Stimulated activated CD8-positive, alpha-beta memory T cell treated with anti-CD3 and anti-CD28 coated beads, Interleukin-4, amount 100 ng/mL, for 1 hour (primary cell): ENCODE measurements at regions not wholly inside any gene's neighbourhood (a gene's known extent, or its start where the extent isn't known, plus 50 kb on each side); places are given as distances from the start of the nearest gene placed in this dataset.

ENCODE experiments used
- DNase-seq, 2 donors: peaks; one replicate each; pipeline ENCODE4 v3.0.0-alpha.2; 2020; ENCODE audit warnings: low read depth in 2 of 2, low spot score in 1 of 2

- no peak for DNase-seq
Measured at GRCh38 chr14:87334997-87335685, 657.8 kb downstream of the GALC start.

DNA sequence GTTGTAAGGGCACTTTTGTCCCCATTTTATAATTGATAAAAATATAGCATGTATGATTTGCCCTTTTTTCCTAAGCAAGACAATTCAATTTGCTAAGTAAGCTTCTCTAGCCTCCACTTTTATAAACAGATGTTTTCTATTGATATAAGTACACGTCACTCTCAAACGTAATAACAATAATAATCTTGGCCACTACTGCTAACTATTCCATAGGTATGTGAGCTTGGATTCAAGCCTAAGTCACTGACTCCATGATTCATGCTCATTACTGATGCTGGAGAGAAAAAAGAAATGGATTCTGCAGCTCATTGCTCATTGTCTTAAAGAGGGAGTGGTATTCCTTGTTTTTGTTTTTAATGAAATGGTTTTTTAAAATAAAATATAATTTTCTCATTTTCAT lies 661.0 kb downstream of the GALC start:
- no peak for DNase-seq

DNA sequence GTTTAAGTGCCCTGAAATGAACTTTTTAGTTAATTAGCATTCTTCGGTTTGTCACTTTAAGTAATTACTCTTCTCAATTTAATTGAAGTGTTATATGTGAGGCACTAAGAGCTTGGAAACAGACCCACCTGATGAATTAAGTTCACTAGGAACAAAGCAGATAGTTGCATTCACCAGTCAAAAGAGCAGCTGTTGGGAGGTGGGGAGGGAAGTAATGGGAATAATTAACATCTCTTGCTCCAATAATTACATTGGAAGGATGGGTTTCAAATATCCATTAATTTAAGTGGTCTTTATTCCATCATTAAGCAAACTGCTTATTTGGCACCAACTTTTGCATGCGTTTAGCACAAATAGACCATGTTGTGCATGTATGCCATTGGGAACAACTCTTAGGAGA lies 667.2 kb downstream of the GALC start:
- no peak for DNase-seq

GRCh38 chr14:87323191-87323590 lies 669.8 kb downstream of the GALC start:
- no peak for DNase-seq

DNA sequence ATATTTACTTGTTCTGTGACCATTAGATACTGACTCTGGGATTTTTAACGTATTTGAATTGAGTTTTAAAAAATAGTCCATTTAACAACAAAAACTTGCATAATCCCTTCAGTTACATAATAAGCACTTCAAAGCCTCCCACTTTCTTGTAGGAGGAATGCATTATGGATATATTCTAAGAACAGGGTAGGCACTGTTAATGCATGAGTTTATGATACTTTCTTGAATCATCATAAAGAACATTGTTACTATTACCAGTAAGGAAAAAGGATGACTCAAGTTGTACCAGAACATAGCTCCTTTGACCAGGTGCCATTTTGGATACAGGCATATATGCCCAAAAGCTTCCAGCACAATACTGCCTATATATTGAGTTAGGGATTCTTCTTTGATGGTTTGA lies 671.4 kb downstream of the GALC start:
- DNase-seq: no peak

DNA sequence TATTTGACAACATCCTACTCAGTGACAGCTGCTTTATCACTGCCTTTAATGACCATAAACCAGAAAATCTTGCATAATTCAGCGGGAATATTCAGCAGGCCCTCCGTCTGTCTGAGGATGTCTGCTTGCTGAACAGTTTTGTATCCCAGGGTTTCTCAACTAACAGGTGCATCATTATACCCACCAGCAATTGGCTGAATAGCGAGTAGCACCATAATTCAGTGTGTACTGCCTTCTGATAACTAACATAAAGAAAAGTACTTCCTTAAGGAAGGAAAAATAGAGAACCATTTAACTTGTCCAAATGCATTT lies 680.1 kb downstream of the GALC start:
- no peak for DNase-seq

DNA sequence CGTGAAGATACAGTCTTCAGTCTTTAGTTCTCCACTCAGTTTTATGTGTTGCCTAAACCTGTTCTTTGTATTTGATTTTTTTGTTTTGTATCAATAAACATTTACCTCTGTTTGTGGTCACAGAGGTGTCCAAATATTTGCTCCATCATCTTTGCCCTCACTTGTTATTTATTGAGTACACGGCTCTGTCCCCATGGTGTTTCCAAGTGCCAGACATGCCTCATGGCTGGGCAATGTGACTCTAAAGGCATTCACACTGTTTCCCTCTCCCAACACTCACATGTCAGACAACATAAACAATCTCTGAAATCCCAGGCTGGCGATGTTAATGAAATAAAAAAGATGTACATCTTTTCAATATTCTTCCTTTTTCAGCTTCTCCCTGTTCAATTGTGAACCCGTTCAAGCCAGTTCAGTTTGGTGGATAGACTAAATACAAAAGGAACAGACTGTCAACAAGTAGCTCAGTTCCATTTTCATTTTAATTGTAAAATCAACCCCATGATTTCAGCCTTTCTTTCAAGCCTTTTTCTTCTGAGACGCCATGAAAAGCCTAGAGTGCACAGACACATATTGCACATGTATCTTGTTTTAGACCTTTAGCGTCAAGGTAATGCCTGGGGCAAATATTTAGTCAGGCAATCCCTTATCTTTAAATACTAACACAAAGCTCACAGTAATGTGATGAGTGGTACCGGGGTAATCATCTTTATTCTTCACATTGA lies 680.7 kb downstream of the GALC start:
- no peak for DNase-seq

- DNase-seq: no peak
Measured at GRCh38 chr14:87309557-87309956, 683.4 kb downstream of the GALC start.

GRCh38 chr14:87306409-87307168 lies 686.4 kb downstream of the GALC start:
- no peak for DNase-seq

DNA sequence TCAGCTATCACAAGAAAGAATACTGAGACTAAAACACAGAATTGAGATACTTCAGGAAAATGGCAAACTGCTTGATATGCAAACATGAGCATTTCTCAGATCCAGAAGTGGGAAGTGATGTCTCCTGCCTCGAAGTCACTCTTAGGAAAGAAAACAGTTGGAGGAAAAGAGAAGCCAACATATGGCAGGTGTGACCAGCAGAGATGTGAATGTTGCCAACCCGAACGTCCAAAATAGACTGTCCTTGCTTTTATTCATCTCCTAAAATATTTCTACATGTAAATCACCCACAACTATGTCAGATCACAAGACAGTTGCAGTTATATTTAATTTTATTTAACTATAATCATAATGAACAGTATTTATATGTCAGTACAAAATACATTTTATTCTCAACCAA lies 687.6 kb downstream of the GALC start:
- DNase-seq: no peak

DNA sequence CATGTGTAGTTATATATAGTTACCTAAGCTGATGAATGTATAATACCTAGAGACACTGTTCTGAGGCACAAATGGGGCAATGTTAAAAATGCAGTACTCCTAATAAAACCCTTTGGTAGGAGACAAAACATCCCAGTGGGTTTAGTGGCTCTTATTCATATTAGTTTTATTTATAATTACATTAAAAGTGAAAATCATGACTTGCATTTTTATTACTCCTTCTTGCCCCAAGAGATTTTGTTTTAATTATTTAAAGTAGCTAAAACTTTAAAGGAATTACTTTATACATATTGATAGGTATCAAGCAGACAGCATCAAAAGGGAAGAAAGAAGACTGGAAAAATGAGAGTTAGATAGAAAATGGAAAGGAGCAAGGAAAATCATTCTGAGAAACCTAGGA lies 688.6 kb downstream of the GALC start:
- no peak for DNase-seq

GRCh38 chr14:87286826-87287225 lies 706.2 kb downstream of the GALC start:
- no peak for DNase-seq

GRCh38 chr14:87286191-87286590 lies 706.8 kb downstream of the GALC start:
- DNase-seq: no peak

- no peak for DNase-seq
Measured at GRCh38 chr14:87285506-87285905, 707.5 kb downstream of the GALC start.

DNA sequence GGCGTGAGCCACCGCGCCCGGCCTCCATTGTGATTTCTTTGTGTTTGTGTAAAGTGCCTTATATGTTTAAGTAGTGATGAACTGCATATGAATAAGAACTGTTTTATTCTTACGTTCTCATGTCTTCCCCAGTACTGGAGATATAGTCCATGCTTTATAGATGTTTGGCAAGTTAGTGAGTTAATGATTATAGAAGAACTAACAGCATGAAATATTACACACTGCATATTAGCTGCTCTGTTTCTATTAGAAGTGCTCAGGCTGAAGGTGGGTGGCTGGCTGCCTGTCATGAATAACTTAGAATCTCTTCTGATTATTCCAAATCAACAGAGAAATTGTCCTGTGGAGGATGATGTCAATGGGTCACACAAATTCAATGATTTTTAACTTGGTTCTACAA lies 709.4 kb downstream of the GALC start:
- no peak for DNase-seq

DNA sequence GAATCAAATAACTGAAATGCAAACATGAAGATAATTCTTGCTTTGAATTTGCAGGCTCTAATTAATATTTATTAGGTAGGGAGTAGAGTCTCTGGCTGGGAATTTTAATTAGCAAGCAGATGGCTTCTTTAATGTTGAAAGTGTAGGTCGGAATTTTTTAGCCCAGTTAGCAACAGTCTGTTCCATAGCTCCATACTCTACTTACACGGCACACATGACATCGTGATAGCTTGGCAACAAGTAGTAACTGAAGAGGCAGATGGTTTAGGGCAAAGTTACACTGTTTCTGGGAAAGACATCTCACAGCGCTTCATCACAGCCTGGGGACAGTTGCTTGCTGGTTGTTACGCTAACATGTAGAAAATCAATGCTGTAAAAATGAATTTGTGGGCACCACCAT lies 710.7 kb downstream of the GALC start:
- no peak for DNase-seq

DNA sequence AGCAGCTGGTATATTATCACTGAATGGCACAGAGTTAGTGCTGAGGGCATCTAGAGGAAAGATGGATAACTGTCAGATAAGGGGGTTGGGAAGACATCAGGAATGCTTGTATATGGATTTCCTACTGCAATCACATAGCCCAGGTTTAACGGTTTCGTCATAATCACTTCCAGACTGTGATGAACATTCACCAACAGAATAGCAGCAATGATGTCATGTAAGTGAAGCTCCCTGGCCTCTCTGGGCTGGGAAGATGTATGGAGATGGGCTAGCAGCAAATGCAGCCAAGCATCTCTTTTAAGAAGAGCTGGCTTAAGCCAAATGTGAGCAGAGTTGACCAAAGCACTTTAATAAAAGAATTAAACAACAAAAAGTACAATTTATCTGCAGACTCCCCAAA lies 714.6 kb downstream of the GALC start:
- DNase-seq: no peak

- DNase-seq: no peak
Measured at GRCh38 chr14:87271331-87271730, 721.7 kb downstream of the GALC start.

GRCh38 chr14:87268997-87269396 lies 724.0 kb downstream of the GALC start:
- no peak for DNase-seq

GRCh38 chr14:87264796-87265195 lies 728.2 kb downstream of the GALC start:
- DNase-seq: no peak

DNA sequence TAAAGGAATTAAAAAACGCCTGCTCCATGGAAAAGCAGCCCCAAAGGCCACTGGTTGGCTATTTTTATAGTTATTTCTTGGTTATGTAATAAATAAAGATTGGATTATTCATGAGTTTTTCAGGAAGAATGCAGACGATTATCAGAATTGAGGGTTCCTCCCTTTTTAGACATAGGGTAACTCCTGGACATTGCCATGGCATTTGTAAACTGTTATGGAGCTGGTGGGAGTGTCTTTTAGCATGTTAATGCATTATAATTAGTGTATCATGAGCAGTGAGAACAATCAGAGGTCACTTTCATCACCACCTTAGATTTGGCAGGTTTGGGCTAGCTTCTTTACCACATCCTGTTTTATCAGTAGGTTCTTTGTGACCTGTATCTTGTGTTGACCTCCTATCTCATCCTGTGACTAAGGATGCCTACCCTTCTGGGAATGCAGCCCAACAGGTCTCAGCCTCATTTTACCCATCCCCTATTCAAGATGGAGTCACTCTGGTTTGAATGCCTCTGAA lies 728.7 kb downstream of the GALC start:
- no peak for DNase-seq

- DNase-seq: no peak
Measured at GRCh38 chr14:87261621-87262020, 731.4 kb downstream of the GALC start.
